ENCODE measurements at regions not wholly inside any gene's neighbourhood (a gene's known extent, or its start where the extent isn't known, plus 50 kb on each side); places are given as distances from the start of the nearest gene placed in this dataset.
"Not testable (repeated sequence)": the region's sequence is repeated elsewhere in the genome, so short reads cannot be mapped to it uniquely, and the experiment has no call there.

DNA sequence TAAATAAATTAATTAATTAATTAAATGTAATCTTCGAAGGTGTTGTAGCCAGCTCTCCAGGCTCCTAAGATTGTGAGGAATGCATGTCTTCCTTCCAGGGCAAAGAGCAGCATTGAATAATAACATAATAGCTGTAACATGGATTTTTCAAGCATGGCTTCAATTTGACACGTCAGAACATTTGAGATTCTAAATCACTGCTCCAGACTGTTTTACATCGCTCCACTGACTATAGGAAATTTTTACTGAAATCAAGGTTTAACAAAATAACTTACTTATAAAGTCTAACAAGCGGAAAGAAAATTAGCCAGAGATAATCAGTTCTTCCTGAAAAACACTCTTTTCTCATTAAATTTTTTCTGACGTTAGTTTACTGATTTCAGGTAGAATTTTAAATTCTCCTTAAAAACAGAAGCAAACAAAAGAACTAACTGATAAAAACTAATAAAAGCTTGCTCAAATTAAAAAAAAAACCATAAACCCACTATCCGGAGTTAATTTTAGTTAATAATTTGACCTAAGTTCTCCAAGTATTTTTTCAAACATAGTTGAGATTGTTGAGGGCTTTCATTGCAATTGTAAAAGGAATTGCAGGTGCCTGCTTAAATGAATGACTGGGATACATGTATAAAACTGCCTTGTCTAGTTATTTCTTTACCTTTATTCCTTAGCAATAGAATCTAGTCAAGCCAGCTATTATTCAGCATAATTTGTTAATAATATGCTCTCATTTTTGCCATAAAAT is 51.2 kb upstream of the SGCE start:
- POLR2A ChIA-PET: no interaction called here
- H3K4me3 ChIP-seq (ENCODE audit: low read depth, low read length): no peak overlapping the region
- CTCF ChIA-PET: interaction anchor here (0.6 kb wide), 1 partner anchor 403 kb away, joined by 3 read pairs; no protein-coding TSS in a partner anchor
- TF ChIP-seq, protein P1, sequence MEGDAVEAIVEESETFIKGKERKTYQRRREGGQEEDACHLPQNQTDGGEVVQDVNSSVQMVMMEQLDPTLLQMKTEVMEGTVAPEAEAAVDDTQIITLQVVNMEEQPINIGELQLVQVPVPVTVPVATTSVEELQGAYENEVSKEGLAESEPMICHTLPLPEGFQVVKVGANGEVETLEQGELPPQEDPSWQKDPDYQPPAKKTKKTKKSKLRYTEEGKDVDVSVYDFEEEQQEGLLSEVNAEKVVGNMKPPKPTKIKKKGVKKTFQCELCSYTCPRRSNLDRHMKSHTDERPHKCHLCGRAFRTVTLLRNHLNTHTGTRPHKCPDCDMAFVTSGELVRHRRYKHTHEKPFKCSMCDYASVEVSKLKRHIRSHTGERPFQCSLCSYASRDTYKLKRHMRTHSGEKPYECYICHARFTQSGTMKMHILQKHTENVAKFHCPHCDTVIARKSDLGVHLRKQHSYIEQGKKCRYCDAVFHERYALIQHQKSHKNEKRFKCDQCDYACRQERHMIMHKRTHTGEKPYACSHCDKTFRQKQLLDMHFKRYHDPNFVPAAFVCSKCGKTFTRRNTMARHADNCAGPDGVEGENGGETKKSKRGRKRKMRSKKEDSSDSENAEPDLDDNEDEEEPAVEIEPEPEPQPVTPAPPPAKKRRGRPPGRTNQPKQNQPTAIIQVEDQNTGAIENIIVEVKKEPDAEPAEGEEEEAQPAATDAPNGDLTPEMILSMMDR (IDR thresholded peaks at IDR 0.05; ENCODE audit: insufficient read depth, low read length, missing control alignments): no peak
- DNase-seq (ENCODE audit: low read depth, low spot score): no peak

DNA sequence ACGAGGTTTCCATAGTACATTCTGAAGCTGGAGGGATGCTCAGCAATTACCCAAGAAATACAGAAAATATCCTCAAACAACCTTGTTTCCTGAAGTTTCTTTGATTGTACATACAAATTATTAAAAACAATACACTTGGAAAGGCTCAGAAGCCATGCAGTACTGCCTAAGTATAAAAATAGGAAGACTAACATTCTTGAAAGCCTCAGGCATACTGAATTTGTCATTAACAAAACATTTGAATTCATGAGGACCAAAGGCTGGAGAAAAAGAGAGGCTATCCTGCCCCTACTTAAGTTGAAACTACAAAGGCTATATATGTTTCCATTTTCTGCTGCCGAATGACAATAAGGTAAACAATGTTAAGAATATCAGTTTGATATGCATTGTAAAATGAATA is 54.3 kb upstream of the SGCE start:
- TF ChIP-seq, protein P1 (IDR thresholded peaks at IDR 0.05; ENCODE audit: insufficient read depth, low read length, missing control alignments): no peak
- DNase-seq (ENCODE audit: low read depth, low spot score): peak; percentile 19
- CTCF ChIA-PET: interaction anchor here (2.3 kb wide), 1 partner anchor 54 kb away, joined by 6 read pairs; the partner anchor contains the start of gene SGCE
- POLR2A ChIA-PET: no interaction called here
- no peak overlapping the region for H3K4me3 ChIP-seq (ENCODE audit: low read depth, low read length)

DNA sequence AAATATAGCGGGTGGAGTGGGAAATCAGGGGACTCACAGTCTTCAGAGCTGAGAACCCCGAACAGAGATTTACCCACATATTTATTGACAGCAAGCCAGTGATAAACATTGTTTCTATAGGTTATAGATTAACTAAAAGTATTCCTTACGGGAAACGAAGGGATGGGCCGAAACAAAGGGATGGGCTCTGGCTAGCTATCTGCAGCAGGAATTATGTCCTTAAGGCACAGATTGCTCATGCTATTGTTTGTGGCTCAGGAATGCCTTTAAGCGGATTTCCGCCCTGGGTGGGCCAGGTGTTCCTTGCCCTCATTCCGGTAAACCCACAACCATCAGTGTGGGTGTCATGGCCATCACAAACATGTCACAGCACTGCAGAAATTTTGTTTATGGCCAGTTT is 66.4 kb upstream of the SGCE start:
- DNase-seq (ENCODE audit: low read depth, low spot score); POLR2A ChIA-PET; CTCF ChIA-PET; H3K4me3 ChIP-seq (ENCODE audit: low read depth, low read length): not testable (repeated sequence)

DNA sequence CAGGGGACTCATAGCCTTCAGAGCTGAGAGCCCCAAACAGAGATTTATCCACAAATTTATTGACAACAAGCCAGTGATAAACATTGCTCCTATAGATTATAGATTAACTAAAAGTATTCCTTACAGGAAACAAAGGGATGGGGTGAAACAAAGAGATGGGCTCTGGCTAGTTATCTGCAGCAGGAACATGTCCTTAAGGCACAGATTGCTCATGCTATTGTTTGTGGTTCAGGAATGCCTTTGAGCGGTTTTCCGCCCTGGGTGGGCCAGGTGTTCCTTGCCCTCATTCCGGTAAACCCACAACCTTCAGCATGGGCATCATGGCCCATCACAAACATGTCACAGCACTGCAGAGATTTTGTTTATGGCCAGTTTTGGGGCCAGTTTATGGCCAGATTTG is 73.0 kb upstream of the SGCE start:
- H3K4me3 ChIP-seq (ENCODE audit: low read depth, low read length); CTCF ChIA-PET; POLR2A ChIA-PET; DNase-seq (ENCODE audit: low read depth, low spot score): not testable (repeated sequence)

DNA sequence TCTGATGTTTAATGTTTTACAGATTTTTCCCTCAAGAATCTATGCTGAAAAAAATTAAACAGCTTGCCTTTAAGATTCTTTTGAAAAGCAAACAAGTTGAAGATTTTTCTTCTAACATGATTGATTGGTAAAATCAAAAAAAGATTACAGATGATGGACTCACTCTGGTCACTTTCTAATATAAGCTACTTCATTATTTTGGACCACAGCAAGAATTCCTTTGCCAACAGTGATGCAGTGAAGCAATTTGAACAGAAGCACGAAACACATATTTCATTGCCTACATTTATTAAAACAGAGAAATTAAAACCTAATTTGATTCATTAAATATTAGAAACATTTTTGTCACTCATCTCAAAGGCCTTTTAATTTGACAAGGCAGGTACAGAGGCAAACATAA is 82.1 kb upstream of the SGCE start:
- H3K4me3 ChIP-seq (ENCODE audit: low read depth, low read length): no peak overlapping the region
- CTCF ChIA-PET: no interaction called here
- TF ChIP-seq, protein P1 (IDR thresholded peaks at IDR 0.05; ENCODE audit: insufficient read depth, low read length, missing control alignments): no peak
- POLR2A ChIA-PET: no interaction called here
- no peak for DNase-seq (ENCODE audit: low read depth, low spot score)

DNA sequence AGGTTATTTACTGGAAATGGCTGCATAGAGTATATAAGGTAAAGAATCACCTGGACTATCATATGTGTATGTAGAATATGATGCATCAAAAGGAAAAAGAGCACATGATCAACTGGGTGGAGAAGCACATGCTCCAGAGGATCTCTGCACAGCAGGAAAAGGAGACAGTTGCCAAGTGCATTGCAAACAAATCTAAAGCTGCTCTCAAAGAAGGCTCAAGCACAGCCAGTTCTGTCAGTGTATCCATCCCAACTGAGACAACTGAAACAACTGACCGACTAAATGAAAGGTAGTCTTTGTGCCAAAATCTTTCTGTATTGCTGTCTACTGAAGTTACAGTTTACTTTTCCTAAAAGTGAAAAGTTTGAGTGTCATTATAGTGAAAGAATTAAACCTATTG is 83.2 kb upstream of the SGCE start:
- ChIA-PET POLR2A (no interaction called here), CTCF (no interaction called here)
- DNase-seq (ENCODE audit: low read depth, low spot score): no peak
- H3K4me3 ChIP-seq (ENCODE audit: low read depth, low read length): no peak overlapping the region
- TF ChIP-seq, protein P1 (IDR thresholded peaks at IDR 0.05; ENCODE audit: insufficient read depth, low read length, missing control alignments): no peak

DNA sequence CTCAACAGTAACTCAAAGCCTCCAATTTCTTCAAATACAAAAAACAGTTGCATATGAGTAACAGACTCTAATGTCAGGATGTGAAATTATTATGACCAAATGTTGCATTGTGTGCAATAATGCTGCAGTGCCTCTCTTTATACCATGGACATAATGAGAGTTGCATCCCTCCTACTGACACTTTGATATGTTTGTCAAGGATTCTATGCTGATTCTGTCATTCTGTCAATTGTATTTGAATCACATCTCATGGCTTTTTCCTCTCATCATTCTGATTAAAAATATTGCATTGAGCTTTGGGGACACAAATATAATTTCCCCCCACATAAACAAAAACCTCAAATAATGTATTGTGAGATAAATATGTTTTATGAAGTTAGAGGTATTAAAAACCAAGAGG is 84.6 kb upstream of the SGCE start:
- ChIA-PET POLR2A (no interaction called here), CTCF (no interaction called here)
- TF ChIP-seq, protein P1 (IDR thresholded peaks at IDR 0.05; ENCODE audit: insufficient read depth, low read length, missing control alignments): no peak
- no peak for DNase-seq (ENCODE audit: low read depth, low spot score)
- no peak overlapping the region for H3K4me3 ChIP-seq (ENCODE audit: low read depth, low read length)
